ENCODE measurements at regions not wholly inside any gene's neighbourhood (a gene's known extent, or its start where the extent isn't known, plus 50 kb on each side); places are given as distances from the start of the nearest gene placed in this dataset.
"Not testable (repeated sequence)": the region's sequence is repeated elsewhere in the genome, so short reads cannot be mapped to it uniquely, and the experiment has no call there.

- DNase-seq, result no peak
Measured at GRCh38 chr2:4049463-4049862, 346.1 kb downstream of the DCDC2C start.

- peak; percentile 15 for DNase-seq
Measured at GRCh38 chr2:4053769-4054493, 350.6 kb downstream of the DCDC2C start.

GRCh38 chr2:4066217-4066616 lies 362.8 kb downstream of the DCDC2C start:
- DNase-seq, result no peak

- DNase-seq, result no peak
Measured at GRCh38 chr2:4073026-4073569, 369.7 kb downstream of the DCDC2C start.

GRCh38 chr2:4077017-4077416 lies 373.6 kb downstream of the DCDC2C start:
- no peak for DNase-seq

GRCh38 chr2:4085186-4085585 lies 381.8 kb downstream of the DCDC2C start:
- no peak for DNase-seq

GRCh38 chr2:4090668-4091630 lies 387.6 kb downstream of the DCDC2C start:
- DNase-seq, result no peak

GRCh38 chr2:4091869-4092268 lies 388.5 kb downstream of the DCDC2C start:
- DNase-seq, result no peak

GRCh38 chr2:4094743-4095142 lies 391.4 kb downstream of the DCDC2C start:
- DNase-seq, result no peak

GRCh38 chr2:4096978-4097766 lies 393.8 kb downstream of the DCDC2C start:
- no peak for DNase-seq

GRCh38 chr2:4098137-4098536 lies 394.8 kb downstream of the DCDC2C start:
- DNase-seq, result no peak

GRCh38 chr2:4101936-4102335 lies 398.6 kb downstream of the DCDC2C start:
- DNase-seq, result no peak

- DNase-seq, result no peak
Measured at GRCh38 chr2:4107179-4107578, 403.8 kb downstream of the DCDC2C start.

- no peak for DNase-seq
Measured at GRCh38 chr2:4110273-4110672, 406.9 kb downstream of the DCDC2C start.

GRCh38 chr2:4115435-4115834 lies 412.1 kb downstream of the DCDC2C start:
- DNase-seq, result not testable (repeated sequence)

- DNase-seq, result no peak
Measured at GRCh38 chr2:4122726-4123125, 419.4 kb downstream of the DCDC2C start.

GRCh38 chr2:4130651-4131050 lies 427.3 kb downstream of the DCDC2C start:
- no peak for DNase-seq

- DNase-seq, result no peak
Measured at GRCh38 chr2:4134551-4135550, 431.5 kb downstream of the DCDC2C start.

GRCh38 chr2:4135765-4136164 lies 432.4 kb downstream of the DCDC2C start:
- DNase-seq, result no peak

GRCh38 chr2:4139316-4139715 lies 435.9 kb downstream of the DCDC2C start:
- DNase-seq, result no peak

GRCh38 chr2:4139731-4140130 lies 436.4 kb downstream of the DCDC2C start:
- DNase-seq, result no peak
